Astrocyte (in vitro differentiated cells and primary cell): ENCODE measurements at regions not wholly inside any gene's neighbourhood (a gene's known extent, or its start where the extent isn't known, plus 50 kb on each side); places are given as distances from the start of the nearest gene placed in this dataset.

Source experiments
- CTCF ChIP-seq: IDR thresholded peaks from 2 replicates; pipeline ENCODE4 v1.5.1; 2011; ENCODE audit warnings: low read depth, mild to moderate bottlenecking, inconsistent platforms, low read length, moderate library complexity; ENCODE audit not compliant: insufficient read depth
- EZH2 ChIP-seq: IDR thresholded peaks from 2 replicates; pipeline ENCODE4 v1.6.1; 2012; ENCODE audit warnings: mild to moderate bottlenecking, low read length, inconsistent platforms; ENCODE audit not compliant: insufficient read depth

- no peak for TF ChIP-seq EZH2
- no peak for TF ChIP-seq CTCF
Measured at GRCh38 chr5:99651298-99651697, 722.5 kb upstream of the CHD1 start.
